PC-9 (cell line): ENCODE measurements at regions not wholly inside any gene's neighbourhood (a gene's known extent, or its start where the extent isn't known, plus 50 kb on each side); places are given as distances from the start of the nearest gene placed in this dataset.

Experiments used
- EZH2 ChIP-seq: fragments of 200-600 bp; sonication (generic); IDR thresholded peaks from 2 replicates; pipeline ENCODE4 v1.8.0; 2017; ENCODE audit warnings: antibody characterized with exemption, low read depth
- TF ChIP-seq, protein P1 (sequence below): fragments of 200-600 bp; sonication (generic); conservative IDR thresholded peaks from 2 replicates; pipeline ENCODE4 v1.6.1; 2017; ENCODE audit warnings: mixed run types, antibody characterized with exemption, mild to moderate bottlenecking, moderate library complexity

DNA sequence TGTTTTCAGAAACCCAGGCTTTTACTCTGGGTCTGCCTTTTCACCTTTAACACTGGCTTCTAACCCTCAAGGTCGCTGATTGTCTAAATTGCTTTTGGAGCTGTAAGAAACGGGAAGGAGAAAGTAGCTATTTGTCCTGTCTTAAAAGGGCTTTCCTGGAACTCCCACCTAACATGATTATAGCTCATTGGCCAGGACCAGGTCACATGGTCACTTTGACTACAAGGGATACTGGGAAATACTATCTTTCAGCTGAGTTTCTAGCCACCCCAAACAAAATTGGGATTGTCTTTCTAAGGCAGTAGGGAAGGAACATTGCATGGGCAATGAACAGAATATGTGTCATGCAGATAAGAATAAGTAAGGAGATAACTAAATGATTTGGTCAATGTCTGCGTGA lies 106.7 kb upstream of the ARHGAP24 start:
- TF ChIP-seq, protein P1, sequence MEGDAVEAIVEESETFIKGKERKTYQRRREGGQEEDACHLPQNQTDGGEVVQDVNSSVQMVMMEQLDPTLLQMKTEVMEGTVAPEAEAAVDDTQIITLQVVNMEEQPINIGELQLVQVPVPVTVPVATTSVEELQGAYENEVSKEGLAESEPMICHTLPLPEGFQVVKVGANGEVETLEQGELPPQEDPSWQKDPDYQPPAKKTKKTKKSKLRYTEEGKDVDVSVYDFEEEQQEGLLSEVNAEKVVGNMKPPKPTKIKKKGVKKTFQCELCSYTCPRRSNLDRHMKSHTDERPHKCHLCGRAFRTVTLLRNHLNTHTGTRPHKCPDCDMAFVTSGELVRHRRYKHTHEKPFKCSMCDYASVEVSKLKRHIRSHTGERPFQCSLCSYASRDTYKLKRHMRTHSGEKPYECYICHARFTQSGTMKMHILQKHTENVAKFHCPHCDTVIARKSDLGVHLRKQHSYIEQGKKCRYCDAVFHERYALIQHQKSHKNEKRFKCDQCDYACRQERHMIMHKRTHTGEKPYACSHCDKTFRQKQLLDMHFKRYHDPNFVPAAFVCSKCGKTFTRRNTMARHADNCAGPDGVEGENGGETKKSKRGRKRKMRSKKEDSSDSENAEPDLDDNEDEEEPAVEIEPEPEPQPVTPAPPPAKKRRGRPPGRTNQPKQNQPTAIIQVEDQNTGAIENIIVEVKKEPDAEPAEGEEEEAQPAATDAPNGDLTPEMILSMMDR: no peak
- TF ChIP-seq EZH2: no peak
